ENCODE measurements at regions not wholly inside any gene's neighbourhood (a gene's known extent, or its start where the extent isn't known, plus 50 kb on each side); places are given as distances from the start of the nearest gene placed in this dataset.

DNA sequence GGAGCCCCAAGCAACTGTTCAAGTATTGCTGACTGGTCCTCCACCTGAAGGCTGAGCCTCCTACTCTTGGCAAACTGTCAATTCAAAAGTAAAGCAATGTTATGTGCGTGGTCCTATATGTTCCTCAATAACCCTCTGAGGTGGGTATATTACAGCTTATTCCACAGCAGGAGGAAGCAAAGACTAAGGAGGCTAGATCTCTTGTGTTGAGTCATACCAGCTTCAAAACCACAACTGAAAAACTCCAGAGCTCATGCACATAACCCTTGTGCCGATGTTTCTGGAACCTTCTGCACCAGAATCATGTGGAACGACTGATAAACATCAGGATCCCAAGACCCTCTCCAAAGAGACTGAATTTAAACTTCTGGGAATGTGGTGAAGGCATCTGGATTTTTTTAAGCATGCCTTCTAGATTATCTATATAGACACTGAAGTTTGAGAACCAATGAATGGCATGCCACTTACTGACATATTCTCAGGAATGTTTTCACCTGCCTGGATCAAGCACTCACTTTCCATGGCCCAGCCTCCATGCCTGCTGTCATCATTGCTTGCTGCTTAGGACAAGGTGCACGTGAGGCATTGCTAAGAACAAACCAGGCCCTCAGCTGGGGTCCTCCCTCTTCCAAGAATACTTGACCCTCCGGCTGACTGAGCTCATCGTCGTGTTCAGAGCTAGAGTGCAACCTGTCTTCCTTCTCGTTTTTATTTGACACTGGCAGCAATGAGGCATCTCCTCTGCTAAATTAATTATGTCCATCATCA is 194.7 kb downstream of the BCL11B start:
- TF ChIP-seq POLR2AphosphoS5 (IDR thresholded peaks at IDR 0.05), result no peak
- TF ChIP-seq EP300 (IDR thresholded peaks at IDR 0.05), result no peak
- TF ChIP-seq, protein P1, sequence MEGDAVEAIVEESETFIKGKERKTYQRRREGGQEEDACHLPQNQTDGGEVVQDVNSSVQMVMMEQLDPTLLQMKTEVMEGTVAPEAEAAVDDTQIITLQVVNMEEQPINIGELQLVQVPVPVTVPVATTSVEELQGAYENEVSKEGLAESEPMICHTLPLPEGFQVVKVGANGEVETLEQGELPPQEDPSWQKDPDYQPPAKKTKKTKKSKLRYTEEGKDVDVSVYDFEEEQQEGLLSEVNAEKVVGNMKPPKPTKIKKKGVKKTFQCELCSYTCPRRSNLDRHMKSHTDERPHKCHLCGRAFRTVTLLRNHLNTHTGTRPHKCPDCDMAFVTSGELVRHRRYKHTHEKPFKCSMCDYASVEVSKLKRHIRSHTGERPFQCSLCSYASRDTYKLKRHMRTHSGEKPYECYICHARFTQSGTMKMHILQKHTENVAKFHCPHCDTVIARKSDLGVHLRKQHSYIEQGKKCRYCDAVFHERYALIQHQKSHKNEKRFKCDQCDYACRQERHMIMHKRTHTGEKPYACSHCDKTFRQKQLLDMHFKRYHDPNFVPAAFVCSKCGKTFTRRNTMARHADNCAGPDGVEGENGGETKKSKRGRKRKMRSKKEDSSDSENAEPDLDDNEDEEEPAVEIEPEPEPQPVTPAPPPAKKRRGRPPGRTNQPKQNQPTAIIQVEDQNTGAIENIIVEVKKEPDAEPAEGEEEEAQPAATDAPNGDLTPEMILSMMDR (IDR thresholded peaks at IDR 0.05), result no peak
- TF ChIP-seq POLR2A (IDR thresholded peaks at IDR 0.05), result no peak
- DNase-seq (ENCODE audit: low spot score in 2 of 2), result peak in 1 of 2 donors; percentile 40
- Histone ChIP-seq H3K36me3 (no peaks in the 10 kb centered on the region), H3K9me3 (peaks cover 7% of the 10 kb centered on the region), H3K4me1 (no peaks in the 10 kb centered on the region), H3K27me3 (no peaks in the 10 kb centered on the region), H3K4me3 (no peak overlapping the region), H3K27ac (no peak overlapping the region)
- 81% methylated on average over 8 of the region's 8 CpGs for WGBS

DNA sequence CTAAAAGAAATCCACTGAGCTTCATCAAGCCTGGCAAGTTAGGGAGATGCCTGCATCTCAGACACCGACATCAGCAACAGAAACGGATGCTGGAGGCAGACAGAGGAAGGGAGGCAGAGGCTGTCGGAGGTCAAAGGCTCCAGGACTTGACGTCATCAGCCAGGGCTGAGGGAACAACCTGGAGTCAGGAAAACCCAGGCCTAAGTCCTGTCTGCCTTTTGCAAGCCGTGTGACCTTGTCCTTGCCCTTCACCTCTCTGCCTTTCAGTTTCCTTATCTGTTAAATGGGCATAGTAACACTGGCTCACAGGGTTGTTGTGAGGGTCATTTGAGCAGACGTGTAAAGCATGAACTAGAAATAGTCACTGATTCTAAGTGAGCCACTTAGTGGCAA is 194.2 kb downstream of the BCL11B start:
- Histone ChIP-seq H3K36me3 (no peaks in the 10 kb centered on the region), H3K27ac (no peak overlapping the region), H3K9me3 (peaks cover 7% of the 10 kb centered on the region), H3K27me3 (no peaks in the 10 kb centered on the region), H3K4me1 (no peaks in the 10 kb centered on the region), H3K4me3 (no peak overlapping the region)
- DNase-seq (ENCODE audit: low spot score in 2 of 2), result peak in 1 of 2 donors; percentile 37
- TF ChIP-seq POLR2AphosphoS5 (IDR thresholded peaks at IDR 0.05) (no peak), POLR2A (IDR thresholded peaks at IDR 0.05) (no peak), EP300 (IDR thresholded peaks at IDR 0.05) (no peak)
- TF ChIP-seq, protein P1 (IDR thresholded peaks at IDR 0.05), result no peak
- 92% methylated on average over 6 of the region's 6 CpGs for WGBS

DNA sequence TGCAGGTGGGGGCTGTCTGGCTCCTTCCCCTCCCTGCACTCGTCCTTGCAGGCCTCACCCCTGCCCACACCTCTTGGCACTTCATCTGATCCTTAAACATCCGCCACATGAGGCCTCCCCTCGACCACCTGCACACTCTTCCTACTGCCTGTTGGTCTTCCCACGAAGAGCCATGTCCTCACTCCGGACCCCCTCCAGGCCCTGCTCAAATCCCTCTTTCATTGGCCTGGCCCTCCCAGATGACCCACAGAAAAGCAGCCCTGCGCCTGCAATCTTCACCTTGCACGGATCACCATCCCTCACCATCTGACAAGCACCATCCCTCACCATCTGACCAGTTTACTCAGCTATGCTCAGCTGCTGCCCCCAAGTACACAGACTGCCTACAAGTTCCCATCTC is 193.6 kb downstream of the BCL11B start:
- TF ChIP-seq POLR2A (IDR thresholded peaks at IDR 0.05) (no peak), EP300 (IDR thresholded peaks at IDR 0.05) (no peak)
- 87% methylated on average over 7 of the region's 7 CpGs for WGBS
- Histone ChIP-seq H3K4me1 (no peaks in the 10 kb centered on the region), H3K27ac (no peak overlapping the region), H3K9me3 (peaks cover 7% of the 10 kb centered on the region), H3K36me3 (no peaks in the 10 kb centered on the region), H3K4me3 (no peak overlapping the region), H3K27me3 (no peaks in the 10 kb centered on the region)
- DNase-seq (ENCODE audit: low spot score in 2 of 2), result peak in 1 of 2 donors; percentile 20

DNA sequence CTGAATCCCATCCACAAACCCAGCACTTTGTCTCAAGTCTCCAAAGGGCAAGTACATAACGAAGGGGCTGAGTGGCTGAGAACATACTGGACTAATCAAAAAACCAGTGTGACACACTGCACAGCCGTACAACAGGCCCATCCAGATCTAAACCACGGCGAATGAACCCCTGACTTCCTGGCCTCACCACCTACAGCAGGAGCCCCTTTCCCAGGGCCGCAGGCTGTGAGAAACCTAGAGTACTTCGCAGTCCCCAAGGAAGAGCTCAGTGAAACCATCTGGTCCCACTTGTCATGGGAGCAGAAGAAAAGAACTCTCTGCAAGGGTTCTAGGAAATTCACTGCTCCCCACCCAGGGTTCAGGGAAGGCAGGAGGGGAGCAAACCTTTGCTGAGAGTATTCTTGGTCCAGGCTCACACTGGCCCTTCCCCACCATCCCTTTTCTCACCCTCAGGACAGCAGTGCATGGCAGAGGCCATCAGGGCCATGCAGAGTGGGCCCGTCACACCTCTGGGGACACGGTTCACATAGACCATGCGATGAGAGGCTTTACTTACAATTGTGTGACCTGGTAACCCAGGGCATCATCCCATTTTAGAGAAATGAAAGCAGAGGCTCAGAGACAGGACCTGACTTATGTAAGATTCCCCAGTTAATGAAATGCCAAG is 192.8 kb downstream of the BCL11B start:
- Histone ChIP-seq H3K36me3 (no peaks in the 10 kb centered on the region), H3K4me3 (no peak overlapping the region), H3K4me1 (no peaks in the 10 kb centered on the region), H3K27me3 (no peaks in the 10 kb centered on the region), H3K9me3 (peaks cover 7% of the 10 kb centered on the region), H3K27ac (no peak overlapping the region)
- TF ChIP-seq EP300 (IDR thresholded peaks at IDR 0.05), result no peak
- no peak for TF ChIP-seq POLR2AphosphoS5 (IDR thresholded peaks at IDR 0.05)
- TF ChIP-seq POLR2A (IDR thresholded peaks at IDR 0.05), result no peak
- TF ChIP-seq, protein P1 (IDR thresholded peaks at IDR 0.05), result no peak
- WGBS, result 92% methylated on average over 5 of the region's 9 CpGs
- DNase-seq (ENCODE audit: low spot score in 2 of 2), result peak in 1 of 2 donors; percentile 24

DNA sequence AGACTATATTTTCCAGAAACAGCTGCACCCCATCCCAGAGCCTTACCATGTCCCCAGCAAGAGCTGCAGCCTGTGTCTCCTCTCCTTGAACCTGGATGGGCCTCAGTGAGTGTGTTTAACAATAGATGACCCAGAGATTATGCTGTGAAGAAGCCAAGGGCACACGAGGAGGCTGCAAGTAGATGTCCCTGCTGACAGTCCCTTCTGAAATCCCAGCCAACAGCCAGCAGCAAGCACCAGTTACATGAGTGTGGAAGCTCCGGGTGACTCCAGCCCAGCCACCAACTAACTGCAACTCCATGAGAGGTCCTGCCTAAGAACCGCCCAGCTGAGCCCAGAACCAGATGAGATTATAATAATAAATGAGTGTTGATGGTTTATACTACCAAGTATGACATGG is 191.7 kb downstream of the BCL11B start:
- Histone ChIP-seq H3K4me3 (no peak overlapping the region), H3K36me3 (no peaks in the 10 kb centered on the region), H3K27ac (no peak overlapping the region), H3K4me1 (no peaks in the 10 kb centered on the region), H3K9me3 (peaks cover 7% of the 10 kb centered on the region), H3K27me3 (no peaks in the 10 kb centered on the region)
- TF ChIP-seq, protein P1 (IDR thresholded peaks at IDR 0.05), result no peak
- TF ChIP-seq POLR2AphosphoS5 (IDR thresholded peaks at IDR 0.05), result no peak
- TF ChIP-seq POLR2A (IDR thresholded peaks at IDR 0.05), result no peak
- TF ChIP-seq EP300 (IDR thresholded peaks at IDR 0.05), result no peak
- DNase-seq (ENCODE audit: low spot score in 2 of 2), result peak in 1 of 2 donors; percentile 41
- WGBS, result 90% methylated on average over 3 of the region's 3 CpGs

Measured in suprapubic skin (tissue), 4 donors.